Cardiac fibroblast (primary cell): ENCODE measurements at regions not wholly inside any gene's neighbourhood (a gene's known extent, or its start where the extent isn't known, plus 50 kb on each side); places are given as distances from the start of the nearest gene placed in this dataset.

Experiments
- DNase-seq, 2 donors: peaks; one replicate each; pipeline versions ENCODE4 v3.0.0 to v3.0.0-alpha.2; 2010; ENCODE audit warnings: low read depth in 2 of 2
- H3K4me3 ChIP-seq, 2 donors: replicated peaks in 1 of 2; 1 replicate in 1 of 2; 2 replicates in 1 of 2; pipeline ENCODE4 v1.5.1; 2011; ENCODE audit warnings: low read depth in 2 of 2, low read length in 2 of 2, mild to moderate bottlenecking in 2 of 2, moderate library complexity in 1 of 2
- CTCF ChIP-seq: IDR thresholded peaks from one replicate; pipeline ENCODE4 v1.5.1; 2011; ENCODE audit warnings: low read depth, mild to moderate bottlenecking, low read length, inconsistent platforms

GRCh38 chr1:244318078-244318477 lies 133.6 kb downstream of the ADSS2 start:
- DNase-seq, result no peak
- no peak for TF ChIP-seq CTCF
- no peak overlapping the region for H3K4me3 ChIP-seq

- H3K4me3 ChIP-seq, result no peak overlapping the region
- DNase-seq, result no peak
- TF ChIP-seq CTCF, result no peak
These were observed 133.2 kb downstream of the ADSS2 start for GRCh38 chr1:244318512-244318911.

- no peak overlapping the region for H3K4me3 ChIP-seq
- TF ChIP-seq CTCF, result no peak
- DNase-seq, result peak; percentile 59 to 94
These were observed 132.2 kb downstream of the ADSS2 start for GRCh38 chr1:244319283-244320132.

- peak in 1 of 2 donors; percentile 33 for DNase-seq
- TF ChIP-seq CTCF, result no peak
- H3K4me3 ChIP-seq, result no peak overlapping the region
These were observed 129.5 kb downstream of the ADSS2 start for GRCh38 chr1:244322181-244322580.

GRCh38 chr1:244322791-244323521 lies 128.8 kb downstream of the ADSS2 start:
- H3K4me3 ChIP-seq, result no peak overlapping the region
- no peak for TF ChIP-seq CTCF
- DNase-seq, result peak; percentile 97 to 99

GRCh38 chr1:244324176-244324883 lies 127.4 kb downstream of the ADSS2 start:
- DNase-seq, result no peak
- no peak for TF ChIP-seq CTCF
- no peak overlapping the region for H3K4me3 ChIP-seq
